VCaP (cell line): ENCODE measurements at regions not wholly inside any gene's neighbourhood (a gene's known extent, or its start where the extent isn't known, plus 50 kb on each side); places are given as distances from the start of the nearest gene placed in this dataset.
"Not testable (repeated sequence)": the region's sequence is repeated elsewhere in the genome, so short reads cannot be mapped to it uniquely, and the experiment has no call there.

Experiments
- H3K27ac ChIP-seq: fragments of 450-650 bp; 2 replicates; pipeline ENCODE4 v1.5.1; 2017
- CTCF ChIP-seq: fragments of 450-650 bp; conservative IDR thresholded peaks from 2 replicates; pipeline ENCODE4 v1.5.1; 2017; ENCODE audit warnings: mild to moderate bottlenecking, moderate library complexity

- no peak for TF ChIP-seq CTCF
Measured at GRCh38 chr3:163364717-163365116, 1713.6 kb downstream of the SI start.

GRCh38 chr3:163362151-163362550, 1716.1 kb downstream of the SI start:
- no peak overlapping the region for H3K27ac ChIP-seq
- TF ChIP-seq CTCF: no peak

More at GRCh38 chr3:163364717-163365116, 1713.6 kb downstream of the SI start:
- no peak overlapping the region for H3K27ac ChIP-seq

GRCh38 chr3:163361357-163361878, 1716.9 kb downstream of the SI start:
- H3K27ac ChIP-seq: not testable (repeated sequence)

GRCh38 chr3:163347944-163348343, 1730.4 kb downstream of the SI start:
- TF ChIP-seq CTCF: no peak
- no peak overlapping the region for H3K27ac ChIP-seq

GRCh38 chr3:163335429-163335828, 1742.9 kb downstream of the SI start:
- no peak for TF ChIP-seq CTCF
- no peak overlapping the region for H3K27ac ChIP-seq

- no peak overlapping the region for H3K27ac ChIP-seq
- TF ChIP-seq CTCF: no peak
Measured at GRCh38 chr3:163328680-163329079, 1749.6 kb downstream of the SI start.

GRCh38 chr3:163327086-163327485, 1751.2 kb downstream of the SI start:
- TF ChIP-seq CTCF: no peak
- no peak overlapping the region for H3K27ac ChIP-seq

GRCh38 chr3:163315786-163316185, 1762.5 kb downstream of the SI start:
- no peak overlapping the region for H3K27ac ChIP-seq
- TF ChIP-seq CTCF: no peak
